Skeletal muscle cell (primary cell): ENCODE measurements at regions not wholly inside any gene's neighbourhood (a gene's known extent, or its start where the extent isn't known, plus 50 kb on each side); places are given as distances from the start of the nearest gene placed in this dataset.

Experiments used
- DNase-seq: peaks from one replicate; pipeline ENCODE4 v3.0.0-alpha.2; 2010; ENCODE audit warnings: low read depth
- H3K4me3 ChIP-seq: 2 replicates; pipeline ENCODE4 v1.5.1; 2011; ENCODE audit warnings: low read depth, mild to moderate bottlenecking, control low read depth, low read length, moderate library complexity

DNA sequence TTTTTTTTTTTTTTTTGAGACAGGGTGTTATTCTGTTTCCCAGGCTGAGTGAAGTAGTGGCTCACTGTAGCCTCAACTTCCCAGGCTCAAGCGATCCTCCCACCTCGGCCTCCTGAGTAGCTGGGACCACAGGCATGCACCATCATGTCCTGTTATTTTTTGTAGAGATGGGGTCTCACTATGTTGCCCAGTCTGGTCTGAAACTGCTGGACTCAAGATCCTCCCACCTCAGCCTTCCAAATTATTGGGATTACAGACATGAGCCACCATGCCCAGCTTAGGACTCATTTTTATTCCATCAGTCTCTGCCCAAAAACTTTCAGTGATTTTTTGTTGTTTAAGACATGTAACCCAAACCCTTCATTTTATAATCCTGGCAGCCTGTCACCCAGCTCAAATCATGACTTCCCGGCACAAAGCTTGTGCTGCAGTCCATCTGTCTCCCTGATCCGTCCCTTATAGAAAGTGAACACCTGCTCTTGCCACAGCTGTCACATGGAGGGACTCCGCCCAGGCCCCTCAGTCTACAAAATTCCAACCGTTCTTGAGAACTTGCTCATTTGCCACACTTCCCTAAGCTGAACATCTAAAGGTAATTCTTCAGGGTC is 183.9 kb upstream of the JARID2 start:
- no peak overlapping the region for H3K4me3 ChIP-seq
- DNase-seq, result no peak

DNA sequence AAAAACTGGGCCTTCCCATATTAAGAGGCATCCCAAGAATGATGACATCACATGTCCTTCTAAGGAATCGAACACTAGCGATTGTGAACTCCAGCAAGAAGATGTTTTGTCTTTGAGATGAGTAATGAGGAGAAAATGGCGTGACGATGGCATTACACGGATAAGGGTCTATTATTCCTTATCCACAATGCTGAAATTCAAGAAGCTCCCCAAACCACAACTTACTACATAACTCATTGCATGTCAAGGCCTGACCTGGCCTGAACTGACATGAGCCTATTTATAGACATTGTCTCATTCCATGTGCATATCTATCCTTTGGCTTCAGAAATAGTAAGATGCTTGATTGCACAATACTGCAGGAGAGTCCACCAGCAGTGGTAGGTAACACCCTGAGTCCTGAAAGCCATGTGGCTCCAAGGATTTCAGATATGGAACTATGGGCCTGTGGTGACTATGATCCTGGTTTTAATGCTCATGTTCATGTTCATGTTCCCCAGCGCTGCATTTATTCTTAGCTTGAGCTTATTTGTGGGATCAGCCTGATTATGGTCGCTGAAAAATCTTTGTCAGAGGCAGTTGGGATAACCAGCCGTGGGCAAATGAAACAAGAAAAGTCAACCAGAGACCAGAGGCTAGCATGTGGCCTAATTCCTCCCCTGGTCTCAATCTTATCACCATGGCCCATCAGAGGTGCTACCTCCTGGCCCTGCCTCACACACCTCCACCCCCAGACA is 183.2 kb upstream of the JARID2 start:
- no peak overlapping the region for H3K4me3 ChIP-seq
- peak; percentile 96 for DNase-seq

DNA sequence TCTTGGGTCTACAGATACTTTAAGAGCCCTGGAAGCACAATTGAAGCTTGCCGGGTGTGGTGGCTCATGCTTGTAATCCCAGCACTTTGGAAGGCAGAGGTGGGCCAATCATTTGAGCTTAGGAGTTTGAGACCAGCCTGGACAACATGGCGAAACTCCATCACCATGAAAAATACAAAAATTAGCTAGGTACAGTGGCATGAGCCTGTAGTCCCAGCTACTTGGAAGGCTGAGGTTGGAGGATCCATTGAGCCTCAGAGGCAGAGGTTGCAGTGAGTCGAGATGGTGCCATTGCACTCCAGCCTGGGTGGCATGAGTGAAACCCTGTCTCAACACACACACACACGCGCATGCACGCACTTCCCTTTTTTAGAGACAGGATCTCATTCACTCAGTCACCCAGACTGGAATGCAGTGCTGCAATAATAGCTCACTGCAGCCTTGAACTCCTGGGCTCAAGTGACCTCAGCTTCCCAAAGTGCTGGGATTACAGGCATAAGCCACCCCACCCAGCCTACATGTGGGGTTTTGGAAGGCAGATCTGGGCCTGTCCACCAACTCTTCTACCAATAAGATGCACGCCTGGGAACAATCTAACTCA is 182.5 kb upstream of the JARID2 start:
- no peak overlapping the region for H3K4me3 ChIP-seq
- DNase-seq, result peak; percentile 31

DNA sequence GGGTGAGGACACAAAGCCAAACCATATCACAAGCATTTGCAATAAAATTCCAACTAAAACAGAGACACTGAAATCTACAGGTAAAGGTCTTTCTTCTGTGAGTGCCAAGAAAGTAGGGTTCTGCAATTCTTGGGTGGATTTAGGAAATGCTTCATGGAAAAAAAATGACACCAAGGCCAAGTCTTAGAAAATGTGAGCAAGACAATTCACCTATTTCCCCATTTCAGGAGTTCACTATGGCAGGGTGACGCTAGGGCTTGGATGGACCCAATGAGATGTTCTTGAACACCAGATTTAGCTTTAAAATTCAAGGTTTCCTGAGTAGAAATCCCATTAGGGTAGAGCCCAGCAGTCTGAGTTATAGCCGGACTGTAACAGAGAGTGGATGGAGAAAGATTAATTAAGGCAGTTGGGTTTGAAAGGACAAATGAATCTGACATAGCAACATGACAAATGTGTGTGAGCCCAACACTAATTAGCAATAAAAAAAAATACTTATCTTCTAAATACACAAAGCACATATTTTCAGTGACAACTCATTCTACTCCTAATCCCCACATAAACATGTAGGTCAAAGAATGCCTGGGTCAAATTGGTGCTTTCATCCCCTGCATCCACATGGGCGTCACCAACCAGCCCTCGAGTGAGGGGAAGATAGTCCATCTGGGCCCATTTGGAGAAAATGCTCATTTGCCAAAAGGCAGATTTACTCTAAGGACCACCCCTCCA is 180.4 kb upstream of the JARID2 start:
- no peak for DNase-seq
- no peak overlapping the region for H3K4me3 ChIP-seq

DNA sequence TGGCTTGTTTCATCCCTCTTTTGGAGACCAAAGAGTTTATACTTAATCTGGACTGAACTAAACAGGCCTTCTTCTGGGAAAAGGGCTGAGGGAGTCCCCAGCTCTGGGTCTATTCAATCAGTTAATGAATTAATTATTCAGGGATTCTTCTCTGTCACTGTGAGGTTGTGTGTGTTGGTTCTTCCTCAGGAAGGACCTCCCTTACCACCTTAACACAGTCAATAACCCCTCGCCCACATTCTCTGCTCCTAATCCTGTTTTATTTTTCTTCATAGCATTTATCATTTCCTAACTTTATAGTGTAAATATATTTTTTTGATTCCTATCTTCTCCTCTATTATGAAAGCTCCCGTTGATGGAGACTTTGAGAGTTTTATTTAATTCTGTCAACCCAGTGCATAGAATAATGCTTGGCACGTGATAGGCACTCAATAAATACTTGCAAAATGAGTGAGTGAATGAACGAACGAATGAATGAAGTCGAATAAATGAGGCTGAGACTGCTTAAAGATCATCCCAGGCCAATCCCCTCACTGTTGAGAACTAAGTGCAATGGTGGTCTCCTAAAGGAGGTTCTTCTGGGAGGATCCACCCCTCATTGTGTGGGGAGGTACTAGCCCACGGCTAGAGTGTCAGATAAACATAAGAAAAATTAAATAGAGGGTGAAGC is 179.6 kb upstream of the JARID2 start:
- no peak for DNase-seq
- no peak overlapping the region for H3K4me3 ChIP-seq

DNA sequence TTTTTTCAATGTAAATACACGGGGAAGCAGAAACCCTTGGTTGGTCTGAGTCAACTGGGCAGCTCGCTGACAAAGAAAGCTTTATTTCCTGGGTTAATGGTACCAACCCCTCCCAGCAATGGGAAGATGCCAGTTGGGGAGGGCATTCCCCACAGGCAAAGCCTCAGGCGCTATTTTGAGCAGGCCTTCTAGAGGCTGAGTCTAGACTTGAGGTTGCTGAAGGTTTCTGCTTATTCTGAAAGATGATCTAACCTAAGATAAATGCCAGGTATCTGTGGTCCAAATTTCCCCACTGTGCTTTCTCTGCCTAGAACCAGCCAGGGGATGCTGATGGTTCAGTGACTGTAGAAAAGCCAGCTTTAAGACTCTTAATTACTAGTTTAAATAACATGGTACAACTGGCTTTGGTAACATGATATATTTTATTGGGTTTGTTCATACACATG is 172.5 kb upstream of the JARID2 start:
- H3K4me3 ChIP-seq, result no peak overlapping the region
- DNase-seq, result no peak

DNA sequence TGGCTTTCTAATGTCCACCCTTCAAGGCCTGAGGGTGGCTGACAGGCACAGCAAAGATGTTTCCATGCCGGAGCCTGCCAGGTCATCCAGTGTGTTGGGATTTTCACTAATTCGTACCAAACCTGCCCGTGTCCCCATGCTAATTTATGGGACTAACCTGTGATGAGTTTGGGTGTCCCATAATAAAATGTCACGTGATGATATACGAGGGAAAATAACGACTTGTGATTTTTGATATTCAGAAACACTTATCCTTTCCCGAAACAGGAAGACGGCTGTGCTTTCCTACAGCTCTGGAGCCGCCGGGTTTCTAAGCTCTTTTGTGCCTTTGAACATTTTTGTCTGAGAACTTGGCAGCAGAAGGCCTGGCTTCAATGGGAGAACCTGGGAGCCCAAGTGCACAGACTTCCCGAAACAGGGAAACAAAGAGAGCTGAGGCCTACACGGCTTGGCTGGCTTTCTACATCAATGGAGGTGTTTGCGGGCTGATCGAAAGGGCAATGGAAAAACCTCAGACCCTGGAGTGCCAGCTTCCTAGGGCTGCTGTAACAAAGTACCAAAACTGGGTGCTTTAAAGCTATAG is 171.9 kb upstream of the JARID2 start:
- H3K4me3 ChIP-seq, result no peak overlapping the region
- no peak for DNase-seq

DNA sequence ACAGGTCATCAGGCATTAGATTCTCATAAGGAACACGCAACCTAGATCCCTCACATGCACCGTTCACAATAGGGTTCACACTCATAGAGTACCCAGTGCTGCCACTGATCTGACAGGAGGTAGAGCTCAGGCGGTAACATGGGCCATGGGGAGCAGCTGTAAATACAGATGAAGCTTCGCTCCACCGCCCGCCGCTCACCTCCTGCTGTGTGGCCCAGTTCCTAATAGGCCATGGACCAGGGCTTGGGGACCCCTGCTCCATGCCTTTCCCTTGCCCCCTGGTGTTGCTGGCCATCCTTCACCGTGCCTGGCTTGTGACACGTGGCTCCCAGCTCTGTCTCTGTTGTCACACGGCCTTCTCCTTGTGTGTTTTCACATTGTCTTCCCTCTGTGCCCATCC is 171.1 kb upstream of the JARID2 start:
- DNase-seq, result no peak
- no peak overlapping the region for H3K4me3 ChIP-seq

DNA sequence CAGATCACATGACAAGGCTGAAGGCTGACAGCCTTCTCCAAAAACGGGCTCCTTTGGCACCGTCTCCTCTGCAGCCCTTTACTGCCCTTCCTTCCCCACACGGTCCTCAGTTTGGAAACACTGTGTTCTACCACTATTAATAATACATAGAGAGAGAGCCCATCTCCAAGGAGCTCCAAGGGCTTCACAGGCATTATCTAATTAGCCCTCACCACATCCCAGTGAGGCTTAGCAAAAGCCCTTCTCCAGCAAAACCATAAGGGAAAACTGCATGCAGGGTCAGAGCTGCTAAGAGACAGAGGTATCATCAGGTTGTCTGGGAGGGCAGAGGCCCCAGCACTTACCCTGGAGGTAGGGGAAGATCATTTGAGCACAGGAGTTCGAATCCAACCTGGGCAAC is 169.3 kb upstream of the JARID2 start:
- H3K4me3 ChIP-seq, result no peak overlapping the region
- DNase-seq, result no peak

DNA sequence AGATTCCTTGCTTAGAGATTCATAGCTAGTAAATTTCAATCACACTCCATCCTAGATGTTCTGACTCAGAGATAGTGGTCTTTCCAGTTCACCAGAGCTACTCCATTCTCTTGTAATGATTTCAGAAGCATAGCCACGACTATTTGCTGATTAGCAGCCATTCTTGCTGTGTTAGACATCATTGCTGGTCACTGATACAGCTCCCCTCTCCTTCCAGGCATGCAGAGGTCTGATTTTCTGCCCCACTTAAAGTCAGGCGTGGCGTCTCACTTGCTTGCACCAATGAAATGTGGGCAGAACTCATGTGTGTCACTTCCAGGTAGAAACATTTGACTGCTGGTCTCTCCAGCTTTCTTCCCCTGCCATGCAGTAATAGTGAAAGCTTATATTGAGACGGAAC is 168.9 kb upstream of the JARID2 start:
- DNase-seq, result no peak
- no peak overlapping the region for H3K4me3 ChIP-seq

DNA sequence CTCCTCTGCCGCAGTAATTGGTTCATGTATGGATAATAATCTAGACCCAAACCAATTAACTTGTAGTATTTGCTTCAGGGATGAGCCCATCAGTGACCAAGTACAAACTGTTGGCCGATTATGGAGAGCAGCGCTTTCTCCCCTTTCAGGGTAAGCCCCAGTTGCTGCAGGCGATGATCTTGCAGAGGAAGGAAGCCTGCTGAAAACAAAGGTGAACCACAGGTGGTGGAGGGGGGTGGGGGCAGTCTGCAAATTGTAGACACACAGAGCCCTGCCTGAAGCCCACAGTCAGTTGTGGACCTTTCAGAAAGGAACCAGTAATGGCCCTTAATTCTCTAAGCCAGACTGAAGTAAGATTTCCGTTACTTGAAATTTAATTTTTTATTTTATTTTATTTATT is 167.9 kb upstream of the JARID2 start:
- H3K4me3 ChIP-seq, result no peak overlapping the region
- DNase-seq, result no peak

DNA sequence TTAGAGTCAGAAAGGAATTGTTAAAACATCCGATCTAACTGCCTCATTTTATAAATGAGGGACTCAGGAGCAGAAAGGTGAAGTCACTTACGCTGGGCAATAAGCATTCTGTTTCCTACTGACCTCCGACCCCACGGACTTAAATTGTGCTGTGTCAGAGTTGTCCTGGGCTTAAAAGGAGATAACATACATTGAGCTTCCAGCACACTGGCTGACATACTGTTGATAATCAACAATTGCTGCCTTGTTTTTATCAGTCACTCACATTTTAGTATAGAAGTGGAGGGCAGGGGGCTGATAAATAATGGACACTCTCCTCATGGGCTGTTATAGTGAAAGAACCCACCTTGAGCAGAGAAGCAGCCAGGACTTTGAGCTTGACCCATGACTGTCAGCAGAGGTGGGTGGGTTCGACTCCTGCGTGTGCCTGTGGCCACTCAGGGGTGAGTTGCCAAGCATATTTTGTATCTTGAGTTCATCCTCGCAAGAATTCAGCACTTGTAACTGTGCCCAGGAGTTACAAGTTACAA is 166.5 kb upstream of the JARID2 start:
- H3K4me3 ChIP-seq, result no peak overlapping the region
- no peak for DNase-seq

DNA sequence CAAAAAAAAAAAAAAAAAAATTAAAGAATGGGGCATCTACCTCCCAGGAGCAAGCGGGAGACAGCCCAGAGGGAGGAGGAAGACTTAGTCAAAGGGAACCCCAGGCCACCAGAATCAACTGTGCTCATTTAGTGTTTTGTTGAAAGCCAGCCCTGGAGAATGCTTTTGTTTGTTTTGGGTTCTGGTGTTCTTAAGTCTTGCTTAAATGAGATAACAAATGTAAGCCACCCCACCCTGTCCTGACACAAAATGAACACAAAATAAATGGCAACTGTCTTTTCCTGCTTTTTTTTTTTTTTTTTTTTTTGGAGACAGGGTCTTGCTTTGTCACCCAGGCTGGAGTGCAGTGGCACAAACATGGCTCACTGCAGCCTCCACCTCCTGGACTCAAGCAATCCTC is 165.0 kb upstream of the JARID2 start:
- DNase-seq, result no peak
- no peak overlapping the region for H3K4me3 ChIP-seq

DNA sequence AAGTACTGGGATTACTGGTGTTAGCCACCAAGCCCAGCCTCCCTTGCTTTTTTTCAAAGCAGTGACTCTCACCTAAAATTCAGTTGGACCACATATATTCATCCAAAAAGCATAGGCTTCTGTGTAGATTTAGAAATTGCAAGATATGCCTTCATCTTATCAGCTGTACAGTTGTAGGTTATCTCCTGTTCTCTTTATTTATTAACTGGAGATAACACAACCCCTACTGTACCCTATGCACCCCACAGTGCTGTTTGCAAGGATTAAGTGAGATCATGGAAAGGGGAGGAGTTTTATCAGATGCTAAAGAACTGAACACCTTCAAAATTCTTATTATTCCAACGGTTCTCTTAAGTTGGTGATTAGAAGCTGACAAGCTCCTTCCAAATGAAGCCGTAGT is 164.4 kb upstream of the JARID2 start:
- H3K4me3 ChIP-seq, result no peak overlapping the region
- DNase-seq, result no peak

DNA sequence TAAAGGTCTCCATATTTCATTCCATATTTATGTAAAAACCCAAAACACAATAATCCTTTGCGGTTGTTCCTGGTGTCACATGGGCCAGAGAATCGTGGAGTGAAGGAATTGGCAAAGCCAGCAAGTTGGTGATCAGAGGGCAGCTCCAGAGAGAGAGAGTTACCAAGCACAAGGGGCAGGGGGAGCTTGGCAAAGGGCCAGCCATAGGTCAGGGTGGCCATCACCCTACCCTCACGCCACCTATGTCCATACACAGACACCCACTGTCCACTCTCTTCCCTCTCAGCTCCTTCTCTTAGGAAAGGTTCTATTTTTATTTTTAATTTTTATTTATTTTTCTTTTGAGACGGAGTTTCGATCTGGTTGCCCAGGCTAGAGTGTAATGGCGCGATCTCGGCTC is 163.2 kb upstream of the JARID2 start:
- H3K4me3 ChIP-seq, result no peak overlapping the region
- no peak for DNase-seq

DNA sequence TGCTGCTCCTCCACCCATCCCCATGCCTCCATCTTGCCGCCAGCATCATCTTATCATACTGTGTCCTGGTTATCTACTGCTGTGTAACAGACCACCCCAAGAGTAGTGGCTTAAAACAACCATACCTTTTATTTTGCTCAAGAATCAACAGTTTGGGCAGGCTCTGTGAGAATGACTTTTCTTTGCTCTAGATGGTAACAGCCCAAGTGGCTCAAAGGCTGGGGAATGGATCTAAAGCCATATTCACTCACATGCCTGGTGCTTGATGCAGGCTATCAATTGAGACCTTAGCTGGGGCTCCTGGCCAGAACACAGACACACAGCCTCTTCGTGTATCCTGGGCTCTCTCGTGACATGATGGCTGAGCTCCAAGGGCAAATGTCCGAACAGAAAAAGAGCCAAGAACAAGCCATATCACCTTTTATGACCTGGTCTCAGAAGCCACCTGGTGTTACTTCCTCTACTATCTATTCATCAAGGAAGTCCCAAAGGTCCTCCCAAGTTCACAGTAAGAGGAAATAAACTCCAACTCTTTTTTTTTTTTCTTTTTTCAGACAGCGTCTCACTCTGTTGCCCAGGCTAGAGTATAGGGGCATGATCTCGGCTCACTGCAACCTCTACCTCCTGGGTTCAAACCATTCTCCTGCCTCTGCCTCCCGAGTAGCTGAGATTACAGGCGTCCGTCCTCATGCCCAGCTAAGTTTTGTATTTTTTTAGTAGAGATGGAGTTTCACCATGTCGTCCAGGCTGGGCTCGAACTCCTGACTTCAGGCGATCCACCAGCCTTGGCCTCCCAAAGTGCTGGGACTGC is 159.3 kb upstream of the JARID2 start:
- no peak for DNase-seq
- H3K4me3 ChIP-seq, result no peak overlapping the region

DNA sequence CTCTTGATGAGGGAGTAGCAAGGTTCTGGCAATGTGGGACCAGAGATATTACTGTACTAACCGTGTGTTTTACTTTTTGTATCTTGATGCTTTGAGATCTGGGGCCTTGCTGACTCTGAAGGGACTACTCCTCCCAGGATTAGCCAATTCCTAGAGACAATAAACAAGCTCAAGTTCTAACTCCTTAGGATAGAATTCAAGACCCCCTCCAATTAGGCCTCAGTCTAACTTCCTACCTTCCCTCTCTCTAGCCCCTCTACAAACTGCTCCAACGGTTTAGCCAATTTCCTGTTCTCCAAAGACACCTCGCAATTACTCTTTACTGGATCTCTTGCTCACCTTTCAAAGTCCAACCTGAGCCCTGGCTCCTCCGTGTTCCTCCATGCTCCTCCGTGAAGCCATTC is 158.7 kb upstream of the JARID2 start:
- no peak overlapping the region for H3K4me3 ChIP-seq
- DNase-seq, result no peak

DNA sequence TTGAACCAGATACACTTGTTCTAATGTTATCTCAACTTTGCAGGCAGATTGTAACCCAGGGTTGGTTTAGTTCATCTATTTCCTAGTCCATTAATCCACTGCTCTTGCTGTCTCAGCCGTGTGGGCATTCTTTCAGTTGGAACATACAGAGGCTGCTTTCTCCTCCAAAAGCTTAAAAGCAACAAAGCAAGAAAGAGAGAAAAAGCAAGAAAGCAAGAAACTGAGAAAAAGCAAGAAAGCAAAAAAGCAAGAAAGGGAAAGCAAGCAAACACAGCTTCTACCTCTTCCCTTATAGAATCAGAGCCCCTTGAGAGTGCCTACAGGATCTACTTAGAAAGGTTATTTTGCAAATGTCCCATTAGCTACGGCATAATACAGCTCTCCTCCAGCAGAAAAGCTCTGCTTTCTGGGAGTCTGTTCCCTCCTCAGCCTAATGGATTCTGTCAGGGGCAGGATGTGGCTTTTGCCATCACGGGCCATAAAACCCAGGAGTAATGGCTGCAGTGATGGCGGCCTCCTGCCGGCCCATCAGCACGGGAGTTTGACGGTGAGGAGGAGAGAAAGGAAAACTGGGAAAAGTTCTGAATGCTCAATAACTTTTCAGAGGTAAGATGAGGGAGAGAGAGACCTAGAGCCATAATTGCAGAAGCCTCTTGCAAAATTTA is 156.8 kb upstream of the JARID2 start:
- H3K4me3 ChIP-seq, result no peak overlapping the region
- no peak for DNase-seq
